Inflammatory macrophage treated with lipopolysaccharide for 4 hours (primary cell): ENCODE measurements at regions not wholly inside any gene's neighbourhood (a gene's known extent, or its start where the extent isn't known, plus 50 kb on each side); places are given as distances from the start of the nearest gene placed in this dataset.
"Not testable (repeated sequence)": the region's sequence is repeated elsewhere in the genome, so short reads cannot be mapped to it uniquely, and the experiment has no call there.

Experiments used
- DNase-seq: peaks from one replicate; pipeline ENCODE4 v3.0.0-alpha.2; 2020

DNA sequence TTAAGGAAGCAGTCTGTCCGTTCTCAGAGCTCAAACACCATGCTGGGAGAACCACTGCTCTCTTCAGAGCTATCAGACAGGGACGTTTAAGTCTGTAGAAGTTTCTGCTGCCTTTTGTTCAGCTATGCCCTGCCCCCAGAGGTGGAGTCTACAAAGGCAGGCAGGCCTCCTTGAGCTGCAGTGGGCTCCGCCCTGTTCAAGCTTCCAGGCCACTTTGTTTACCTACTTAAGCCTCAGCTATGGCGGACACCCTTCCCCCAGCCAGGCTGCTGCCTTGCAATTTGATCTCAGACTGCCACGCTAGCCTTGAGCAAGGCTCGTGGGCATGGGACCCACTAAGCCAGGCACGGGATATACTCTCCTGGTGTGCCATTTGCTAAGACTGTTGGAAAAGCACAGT, 180.7 kb upstream of the TMEM196 start:
- DNase-seq: not testable (repeated sequence)

DNA sequence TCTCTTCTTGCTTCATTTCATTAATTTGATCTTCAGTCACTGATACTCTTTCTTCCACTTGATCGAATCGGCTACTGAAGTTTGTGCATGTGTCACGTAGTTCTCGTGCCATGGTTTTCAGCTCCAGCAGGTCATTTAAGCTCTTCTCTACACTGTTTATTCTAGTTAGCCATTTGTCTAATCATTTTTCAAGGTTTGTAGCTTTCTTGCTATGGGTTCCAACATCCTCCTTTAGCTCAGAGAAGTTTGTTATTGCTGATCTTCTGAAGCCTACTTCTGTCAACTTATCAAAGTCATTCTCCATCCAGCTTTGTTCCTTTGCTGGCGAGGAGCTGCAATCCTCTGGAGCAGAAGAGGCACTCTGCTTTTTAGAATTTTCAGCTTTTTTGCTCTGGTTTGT, 180.0 kb upstream of the TMEM196 start:
- not testable (repeated sequence) for DNase-seq

DNA sequence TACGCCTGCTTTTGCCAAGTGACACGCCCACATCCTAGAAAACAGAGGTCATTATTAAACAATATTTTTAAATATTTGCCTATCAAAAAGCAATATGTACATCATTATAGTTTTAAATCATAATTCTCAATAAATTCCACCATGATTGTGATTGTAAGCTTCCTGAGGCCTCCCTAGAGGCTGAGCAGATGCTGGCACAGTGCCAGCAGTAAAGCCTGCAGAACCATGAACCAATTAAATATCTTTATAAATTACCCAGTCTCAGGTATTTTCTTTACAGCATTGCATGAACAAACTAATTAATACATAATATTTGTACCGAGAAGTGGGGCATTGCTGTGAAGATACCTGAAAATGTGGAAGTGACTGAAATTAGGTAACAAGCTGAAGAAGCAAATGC, 174.7 kb upstream of the TMEM196 start:
- no peak for DNase-seq

DNA sequence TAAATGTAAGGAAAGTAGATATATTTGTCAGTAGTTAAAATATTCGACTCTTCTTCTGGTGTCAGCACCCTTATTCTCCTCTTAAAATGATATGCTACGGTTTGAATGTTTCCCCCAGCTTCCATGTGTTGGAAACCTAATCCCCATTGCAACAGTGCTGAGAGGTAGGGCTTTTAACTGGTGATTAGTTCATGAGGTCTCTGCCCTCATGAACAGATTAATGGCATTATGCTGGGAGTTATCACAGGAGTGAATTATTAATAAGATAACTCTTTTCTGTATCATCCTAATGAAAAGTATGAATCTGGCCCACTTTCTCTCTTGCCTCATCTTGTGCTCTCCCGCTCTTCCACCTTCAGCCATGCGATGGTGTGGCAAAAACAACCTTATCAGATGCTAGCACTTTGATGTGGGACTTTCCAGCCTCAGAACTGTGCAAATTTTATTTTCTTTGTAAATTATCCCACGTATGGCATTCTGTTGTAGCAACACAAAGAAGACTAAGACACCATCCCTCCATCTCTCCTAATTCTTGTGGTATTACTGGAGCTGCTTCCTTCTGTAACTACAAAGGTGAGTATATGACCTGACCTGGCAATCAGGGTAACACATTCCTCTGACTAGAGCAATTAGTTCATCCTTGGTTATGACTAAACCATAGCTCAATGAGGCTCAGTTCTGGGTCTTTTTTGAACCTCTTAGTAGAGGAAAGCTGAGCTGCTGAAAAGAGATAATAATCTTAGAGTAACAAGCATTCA, 171.1 kb upstream of the TMEM196 start:
- no peak for DNase-seq

DNA sequence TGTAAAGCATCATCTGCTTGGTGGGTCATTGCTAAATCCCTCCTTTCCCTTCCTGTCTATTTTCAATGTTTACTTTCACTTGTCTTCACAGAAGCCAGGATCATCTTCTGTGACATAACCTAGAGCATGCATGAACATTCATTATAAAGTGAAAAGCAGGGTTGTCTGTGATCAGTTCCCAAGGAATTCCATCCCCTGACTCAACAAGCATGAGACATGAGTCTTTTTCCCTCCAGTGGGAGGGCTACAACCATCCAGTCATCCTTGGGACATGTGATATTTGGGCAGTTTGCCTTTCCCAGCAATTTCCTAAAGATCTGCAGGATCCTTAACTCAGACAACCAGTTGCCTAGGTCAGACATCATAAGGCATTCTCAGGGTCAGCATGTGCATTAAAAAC, 166.3 kb upstream of the TMEM196 start:
- DNase-seq: no peak

DNA sequence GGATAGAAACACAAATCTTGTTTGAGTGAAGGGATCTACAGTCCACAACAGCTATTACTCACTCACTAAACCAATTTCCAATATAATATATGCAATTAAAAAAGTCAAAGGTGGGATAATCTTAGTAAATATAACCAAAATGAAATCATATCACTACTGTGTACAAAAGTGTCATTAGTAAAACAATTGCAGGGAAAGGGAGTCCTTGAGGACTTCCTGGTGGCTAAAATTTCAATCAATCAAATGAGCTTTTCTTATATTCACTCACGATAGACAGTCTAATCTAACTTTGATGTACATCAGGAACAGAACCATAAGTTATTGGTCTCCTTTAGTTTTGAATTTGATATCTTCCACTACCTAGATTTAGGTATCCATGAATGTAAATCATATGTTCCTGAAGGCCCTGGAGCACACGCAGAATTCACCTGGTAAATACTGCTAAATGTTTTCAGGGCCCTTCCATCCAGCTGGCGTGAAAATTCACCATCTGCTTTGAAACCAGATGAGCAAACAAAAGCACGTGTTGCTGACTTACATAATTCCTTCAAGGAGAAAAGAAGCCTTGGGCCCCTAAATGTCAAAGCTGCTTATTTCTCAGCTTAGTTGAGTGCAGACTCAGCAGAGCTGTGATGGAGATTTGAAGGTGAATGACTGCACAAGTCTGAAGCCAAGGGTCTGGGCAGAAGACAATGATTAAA, 159.3 kb upstream of the TMEM196 start:
- DNase-seq: no peak

DNA sequence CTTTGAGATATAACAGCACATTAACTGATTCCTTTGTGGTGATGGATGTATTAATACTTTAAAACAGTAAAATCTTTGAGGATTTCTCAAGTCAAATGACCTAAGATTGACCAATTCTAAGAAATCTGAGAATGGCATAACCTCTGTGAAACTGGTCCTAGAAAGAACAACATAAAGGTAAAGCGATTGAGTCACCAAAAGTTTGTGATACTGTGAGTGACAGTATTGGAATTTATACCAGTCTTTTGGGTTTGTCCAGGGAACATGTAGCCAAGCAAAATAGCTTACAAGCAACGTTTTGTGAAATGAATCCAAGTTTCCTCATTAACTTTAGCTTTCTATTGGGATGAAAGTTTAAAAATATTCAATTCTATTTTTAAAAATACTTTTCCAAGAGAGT, 157.4 kb upstream of the TMEM196 start:
- DNase-seq: no peak

DNA sequence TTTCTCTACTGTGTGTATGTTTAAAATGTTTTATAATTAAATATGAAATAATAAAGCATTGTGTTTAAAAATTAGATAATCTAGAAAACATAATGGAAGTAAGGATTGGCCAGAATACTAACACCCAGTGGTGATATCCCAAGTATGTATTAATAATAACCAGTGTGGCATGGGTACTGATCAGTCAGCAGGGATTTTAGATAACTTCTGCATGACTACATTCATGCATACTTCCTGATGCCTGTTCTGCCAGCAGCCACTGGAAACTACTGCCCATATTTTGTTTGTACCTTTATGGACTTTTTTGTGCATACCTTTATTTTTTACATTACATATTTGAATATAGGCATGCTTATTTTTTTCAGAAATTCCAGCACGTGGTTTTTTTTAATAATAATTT, 156.6 kb upstream of the TMEM196 start:
- DNase-seq: no peak

DNA sequence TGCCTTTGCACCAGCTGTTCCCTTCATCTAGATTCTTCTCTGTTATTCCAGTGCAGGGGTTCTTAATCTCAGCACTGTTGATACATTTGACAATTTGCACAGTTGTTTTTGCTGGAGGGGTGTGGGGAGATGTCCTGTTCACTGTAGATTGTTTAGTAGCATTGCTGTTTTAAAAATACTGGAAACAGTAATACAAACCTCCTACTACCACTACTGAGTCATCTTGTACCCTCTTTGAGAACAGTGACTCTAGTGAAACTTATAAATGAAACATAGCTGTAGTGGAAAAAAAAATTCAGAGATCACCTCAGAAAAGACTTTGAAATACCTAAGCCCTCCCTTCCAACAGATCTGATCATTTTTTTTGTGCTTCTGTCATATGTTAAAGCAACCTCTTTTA, 154.8 kb upstream of the TMEM196 start:
- no peak for DNase-seq

DNA sequence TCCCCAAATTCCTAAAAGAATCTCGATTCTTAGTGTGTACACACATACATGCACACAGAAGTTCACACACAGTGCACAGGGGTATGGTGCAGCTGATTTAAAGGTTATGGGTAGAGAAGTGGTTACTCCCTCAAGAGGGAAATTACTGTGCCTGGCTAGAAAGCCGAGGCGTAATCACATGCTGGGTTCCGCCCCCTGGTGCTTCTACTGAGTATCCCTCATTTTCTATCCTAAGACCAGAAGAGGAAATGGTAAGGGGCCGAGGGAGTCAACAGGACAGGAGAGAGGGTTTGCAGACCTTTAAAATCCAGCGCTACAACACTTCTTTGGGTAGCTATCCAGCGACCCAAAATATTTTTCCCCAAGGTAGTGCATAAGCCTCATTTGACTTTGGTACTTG, 147.3 kb upstream of the TMEM196 start:
- no peak for DNase-seq

DNA sequence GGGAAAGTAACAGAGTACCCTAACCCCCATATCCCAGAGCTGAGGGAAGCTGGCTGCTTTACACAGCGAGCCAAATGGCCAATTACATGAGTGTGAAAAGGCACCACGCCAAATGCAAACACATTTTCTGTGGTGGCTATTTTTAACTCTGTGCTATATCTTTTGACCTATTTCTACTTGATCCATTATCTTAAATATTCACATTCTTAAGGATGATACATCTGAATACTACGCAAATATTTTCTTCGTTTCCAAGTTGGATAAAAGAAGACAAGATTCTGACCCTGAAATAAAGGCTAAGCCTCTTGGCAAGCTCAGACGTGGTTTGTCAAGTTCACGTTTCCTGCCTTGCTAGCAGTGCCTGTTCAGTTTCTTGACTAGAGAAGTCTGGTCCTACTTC, 146.7 kb upstream of the TMEM196 start:
- DNase-seq: no peak

DNA sequence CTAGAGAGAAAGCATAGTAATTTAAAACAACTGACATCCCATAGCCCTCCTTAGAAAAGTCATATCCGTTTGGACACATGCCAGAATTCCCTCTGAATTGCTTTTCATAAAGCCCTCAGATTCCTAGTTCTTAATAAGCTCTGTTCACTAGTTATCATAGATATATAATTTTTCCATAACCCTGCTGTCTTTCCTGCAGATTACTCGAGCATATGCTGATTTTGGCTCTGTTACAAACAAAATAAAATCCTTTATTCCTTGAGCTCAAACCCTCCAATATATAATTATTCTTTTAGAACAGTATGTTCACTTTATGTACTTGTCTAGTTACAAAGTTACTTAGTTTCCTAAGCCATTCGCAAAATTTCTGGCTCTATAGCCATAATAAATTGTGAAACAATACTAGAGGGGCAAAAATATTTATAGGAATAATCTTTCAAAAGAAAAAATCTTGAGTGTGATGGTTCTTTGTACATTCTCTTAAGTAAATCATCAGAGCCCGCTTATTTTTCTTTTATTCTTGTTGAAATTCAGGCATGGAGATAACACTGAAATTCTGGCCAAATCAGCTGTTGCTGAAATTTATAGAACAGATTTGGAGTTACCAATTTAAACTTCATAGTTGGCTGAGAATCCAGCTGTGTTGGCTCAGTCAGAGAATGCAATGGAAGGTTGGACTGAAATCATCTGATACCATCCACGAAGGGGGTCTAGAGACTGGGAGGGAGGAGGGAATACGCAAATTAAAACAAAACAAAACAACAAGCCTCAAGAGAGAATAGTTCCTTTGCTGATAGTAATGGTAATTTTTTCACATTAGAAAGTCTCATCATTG, 146.1 kb upstream of the TMEM196 start:
- DNase-seq: no peak

DNA sequence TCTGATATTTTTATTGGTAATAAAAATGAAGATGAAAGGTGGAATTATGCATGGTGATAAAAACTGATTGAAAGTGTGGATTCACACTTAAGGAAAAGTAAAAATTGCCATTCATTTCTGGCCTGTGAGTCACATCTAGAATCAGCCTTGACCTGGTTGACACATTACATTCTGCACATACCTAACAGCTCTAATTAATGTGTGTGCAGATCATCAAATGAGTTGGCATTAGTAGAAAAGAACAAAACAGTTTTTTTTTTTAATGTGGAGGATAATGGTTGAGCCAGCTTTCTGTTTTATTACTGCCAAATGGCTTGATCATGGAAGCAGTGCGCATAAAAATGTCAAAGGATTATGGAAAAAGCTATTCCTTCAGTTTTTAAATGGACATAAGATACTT, 142.6 kb upstream of the TMEM196 start:
- DNase-seq: no peak

DNA sequence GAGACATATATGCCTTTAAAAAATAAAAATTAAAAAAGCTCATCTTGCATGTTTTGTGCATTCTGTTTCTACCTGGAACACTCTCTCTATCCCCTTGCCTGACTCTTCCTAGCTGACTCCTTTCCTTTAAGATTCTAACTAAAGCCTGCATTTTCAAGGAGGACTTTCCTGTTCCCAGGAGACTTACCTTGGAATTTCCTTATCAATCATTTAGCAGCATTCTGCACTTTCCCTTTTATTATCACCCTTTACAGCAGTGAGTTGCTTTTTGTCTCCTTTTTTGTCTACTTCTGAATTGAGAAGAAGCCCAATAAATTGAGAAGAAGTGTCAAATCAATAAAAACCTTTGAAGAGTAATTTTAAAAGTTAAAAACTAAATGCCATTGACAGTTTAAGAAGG, 142.2 kb upstream of the TMEM196 start:
- no peak for DNase-seq

DNA sequence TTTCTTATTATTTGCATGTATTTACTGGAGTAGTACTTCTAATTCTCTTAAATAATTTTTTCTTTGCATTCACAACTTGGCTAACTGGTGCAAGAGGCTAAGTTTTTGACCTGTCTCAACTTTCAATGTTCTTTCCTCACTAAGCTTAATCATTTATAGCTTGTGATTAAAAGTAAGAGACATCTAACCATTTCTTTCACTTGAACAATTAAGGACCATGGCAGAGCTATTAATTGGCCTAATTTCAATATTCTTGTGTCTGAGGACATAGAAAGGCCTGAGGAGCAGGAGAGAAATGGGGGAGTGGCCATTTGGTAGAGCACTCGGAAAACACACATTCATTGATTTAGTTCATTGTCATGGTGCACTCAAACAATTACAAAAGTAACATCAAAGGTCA, 141.4 kb upstream of the TMEM196 start:
- no peak for DNase-seq

DNA sequence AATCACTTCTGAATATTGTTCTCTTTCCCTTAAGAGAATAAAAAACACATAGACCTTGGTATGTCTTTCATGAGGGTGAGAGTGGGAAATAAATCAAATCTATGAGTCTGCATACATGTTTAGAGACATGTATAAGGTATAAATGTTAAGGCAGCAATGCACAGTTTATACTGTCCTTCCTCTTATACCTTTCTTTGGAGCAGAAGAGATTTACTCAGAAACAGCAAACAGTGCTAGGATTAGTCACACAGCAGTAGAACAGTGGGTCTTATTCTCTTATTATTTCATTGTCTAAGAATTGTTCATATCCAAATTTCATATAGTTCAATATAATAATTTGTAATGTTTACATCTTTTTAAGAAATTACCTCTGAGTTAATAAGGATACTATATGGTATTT, 126.7 kb upstream of the TMEM196 start:
- no peak for DNase-seq

DNA sequence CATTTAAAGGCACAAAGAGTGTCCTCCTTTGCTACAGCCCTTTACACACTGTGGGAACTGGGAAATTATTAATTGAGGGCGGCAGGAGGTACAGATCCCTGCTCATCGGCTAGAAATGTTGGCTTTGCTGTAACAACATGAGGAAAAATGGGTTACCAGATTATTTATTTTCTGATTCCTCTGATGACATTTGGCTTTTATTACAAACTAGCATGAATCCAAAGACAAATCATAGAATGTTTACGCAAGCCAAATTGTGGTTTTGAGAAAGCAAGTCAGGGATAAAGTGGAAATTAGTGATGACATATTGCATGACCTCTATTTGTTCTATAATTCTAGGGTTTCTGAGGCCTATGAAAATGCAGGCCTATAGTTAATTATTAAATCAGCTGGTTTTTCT, 126.1 kb upstream of the TMEM196 start:
- DNase-seq: no peak

DNA sequence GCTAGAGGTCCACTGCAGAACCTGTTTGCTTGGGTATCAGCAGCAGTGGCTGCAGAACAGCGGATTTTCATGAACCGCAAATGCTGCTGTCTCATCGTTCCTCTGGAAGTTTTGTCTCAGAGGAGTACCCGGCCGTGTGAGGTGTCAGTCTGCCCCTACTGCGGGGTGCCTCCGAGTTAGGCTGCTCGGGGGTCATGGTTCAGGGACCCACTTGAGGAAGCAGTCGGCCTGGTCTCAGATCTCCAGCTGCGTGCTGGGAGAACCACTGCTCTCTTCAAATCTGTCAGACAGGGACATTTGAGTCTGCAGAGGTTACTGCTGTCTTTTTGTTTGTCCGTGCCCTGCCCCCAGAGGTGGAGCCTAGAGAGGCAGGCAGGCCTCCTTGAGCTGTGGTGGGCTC, 109.5 kb upstream of the TMEM196 start:
- not testable (repeated sequence) for DNase-seq

DNA sequence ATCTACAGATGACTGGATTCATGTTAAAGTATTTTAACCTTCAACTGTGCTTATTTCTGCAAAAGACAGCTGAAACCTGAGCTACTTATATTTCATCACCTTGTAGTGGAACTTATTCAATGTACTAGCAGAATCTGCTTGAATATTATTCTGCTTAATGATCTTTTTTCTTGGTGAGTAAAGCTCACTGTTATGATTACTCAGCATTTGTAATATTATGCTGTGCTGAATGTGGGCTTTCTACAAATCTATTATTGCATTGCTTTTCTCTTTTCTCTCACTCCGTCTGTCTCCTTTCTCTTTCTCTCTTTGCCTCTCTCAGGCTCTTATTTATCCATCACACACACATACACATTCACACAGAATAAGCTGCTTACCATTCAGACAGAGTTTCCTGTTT, 98.7 kb upstream of the TMEM196 start:
- DNase-seq: no peak

DNA sequence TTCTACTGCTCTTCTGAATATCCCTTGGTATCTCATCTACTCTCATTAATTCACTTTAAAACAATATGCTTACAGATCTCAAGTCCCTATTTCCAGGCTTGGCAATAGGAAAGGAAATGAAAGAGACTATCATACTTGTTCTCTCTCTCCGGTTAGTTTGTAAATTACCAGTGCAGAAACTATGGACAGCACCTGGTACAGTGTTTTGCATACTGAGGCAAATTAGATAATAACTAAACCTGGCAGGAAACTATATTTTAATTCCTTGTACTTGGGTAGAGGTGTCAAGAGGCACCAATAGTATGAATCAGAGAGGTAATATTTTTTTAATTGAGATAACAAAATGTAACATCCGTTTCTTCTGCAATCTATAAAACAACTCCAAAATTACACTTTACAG, 97.7 kb upstream of the TMEM196 start:
- DNase-seq: no peak

DNA sequence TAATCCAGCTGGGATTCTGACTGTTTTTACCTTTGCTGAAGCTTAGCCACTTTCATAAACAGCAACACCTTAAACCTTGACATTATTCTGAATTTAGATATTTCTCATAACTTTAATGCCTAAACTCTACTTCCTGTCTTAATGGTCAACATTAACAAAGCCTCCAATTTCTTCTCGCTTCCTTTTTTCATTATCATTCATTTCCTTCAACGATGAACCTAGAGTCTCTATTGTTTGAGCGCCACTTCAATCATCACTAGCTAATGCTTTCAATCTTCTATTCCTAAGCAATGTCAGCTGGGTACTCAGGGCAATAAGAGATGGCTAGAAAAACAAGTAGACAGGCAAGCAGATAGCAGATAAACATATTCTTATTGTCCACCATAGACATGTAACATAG, 96.6 kb upstream of the TMEM196 start:
- no peak for DNase-seq

DNA sequence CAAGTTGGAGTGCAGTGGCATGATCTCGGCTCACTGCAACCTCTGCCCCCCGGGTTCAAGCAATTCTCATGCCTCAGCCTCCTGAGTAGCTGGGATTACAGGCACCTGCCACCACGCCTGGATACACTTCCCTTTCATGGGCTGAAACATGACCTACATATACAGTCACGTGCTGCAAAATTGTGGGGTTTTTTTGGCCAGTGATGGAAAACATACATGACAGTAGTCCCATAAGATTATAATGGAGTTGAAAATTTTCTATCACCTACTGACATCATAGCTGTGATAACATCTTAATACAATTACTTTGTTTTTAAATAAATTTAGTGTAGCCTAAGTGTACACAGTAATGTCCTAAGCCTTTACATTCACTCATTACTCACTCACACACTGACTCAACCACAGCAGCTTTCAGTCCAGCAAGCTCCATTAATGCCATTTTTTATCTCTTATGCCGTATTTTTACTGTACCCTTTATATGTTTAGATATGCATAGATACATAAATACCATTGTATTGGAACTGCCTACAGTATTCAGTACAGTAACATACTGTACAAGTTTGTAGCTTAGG, 79.9 kb upstream of the TMEM196 start:
- no peak for DNase-seq

DNA sequence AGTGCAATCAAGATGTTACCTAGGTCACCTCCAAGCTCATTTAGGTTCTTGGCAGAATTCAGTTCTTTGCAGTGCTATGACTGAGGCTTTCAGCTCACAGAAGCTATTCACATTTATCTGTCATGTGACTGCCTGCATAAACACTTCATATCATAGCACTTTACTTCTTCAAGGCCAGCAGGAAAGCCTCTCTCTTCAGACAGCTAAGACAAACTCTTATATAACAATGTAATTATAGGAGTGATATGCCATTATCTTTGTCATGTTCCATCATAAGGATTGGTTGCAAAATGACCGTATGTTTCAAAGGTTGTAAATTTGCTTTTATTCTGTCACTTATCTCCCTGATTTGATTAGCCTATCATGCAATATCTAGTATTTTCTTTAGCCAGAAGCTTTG, 78.8 kb upstream of the TMEM196 start:
- no peak for DNase-seq

DNA sequence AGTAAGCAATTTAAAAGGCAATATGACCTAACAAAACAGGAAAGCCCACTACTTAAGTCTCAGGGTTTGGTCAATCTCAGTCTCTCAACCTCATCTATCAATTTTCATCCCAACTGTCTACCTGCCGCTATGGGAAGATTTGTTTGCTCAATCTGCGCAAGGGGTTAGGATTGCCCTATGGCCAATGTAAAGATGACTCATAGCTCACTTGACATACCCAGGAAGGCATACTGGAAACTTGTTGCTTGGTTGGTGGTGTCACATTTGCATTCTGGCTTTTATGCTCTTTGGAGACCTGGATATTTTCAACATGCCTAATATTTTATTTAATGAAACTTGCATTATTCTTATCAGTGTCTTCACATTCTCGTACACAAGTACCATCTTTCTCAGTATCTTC, 78.1 kb upstream of the TMEM196 start:
- DNase-seq: no peak
